Transverse colon (tissue), 4 donors: ENCODE measurements at regions not wholly inside any gene's neighbourhood (a gene's known extent, or its start where the extent isn't known, plus 50 kb on each side); places are given as distances from the start of the nearest gene placed in this dataset.

Source experiments
- EP300 ChIP-seq: sonication (generic); formaldehyde crosslinking; IDR thresholded peaks from one replicate; pipeline ENCODE4 v1.6.1; 2017; ENCODE audit warnings: antibody characterized with exemption, low read depth
- POLR2A ChIP-seq: fragments of 450-650 bp; IDR thresholded peaks from one replicate; pipeline ENCODE4 v1.6.1; 2016; ENCODE audit warnings: antibody characterized with exemption, mild to moderate bottlenecking, moderate library complexity
- POLR2AphosphoS5 ChIP-seq, 3 donors: sonication (generic); formaldehyde crosslinking; IDR thresholded peaks; one replicate each; pipeline ENCODE4 v1.6.1; 2016; ENCODE audit warnings: antibody characterized with exemption in 3 of 3
- TF ChIP-seq, protein P1 (sequence below), 5 experiments: fragments of 200-600 bp in 3 of 5; fragments of 450-650 bp in 2 of 5; sonication (generic) in 3 of 5; IDR thresholded peaks; 1 replicate in 2 of 5; 2 replicates in 3 of 5; pipeline ENCODE4 v1.5.1; 2016 to 2017; ENCODE audit warnings: antibody characterized with exemption in 5 of 5, inconsistent platforms in 3 of 5, mild to moderate bottlenecking in 2 of 5, moderate library complexity in 1 of 5

DNA sequence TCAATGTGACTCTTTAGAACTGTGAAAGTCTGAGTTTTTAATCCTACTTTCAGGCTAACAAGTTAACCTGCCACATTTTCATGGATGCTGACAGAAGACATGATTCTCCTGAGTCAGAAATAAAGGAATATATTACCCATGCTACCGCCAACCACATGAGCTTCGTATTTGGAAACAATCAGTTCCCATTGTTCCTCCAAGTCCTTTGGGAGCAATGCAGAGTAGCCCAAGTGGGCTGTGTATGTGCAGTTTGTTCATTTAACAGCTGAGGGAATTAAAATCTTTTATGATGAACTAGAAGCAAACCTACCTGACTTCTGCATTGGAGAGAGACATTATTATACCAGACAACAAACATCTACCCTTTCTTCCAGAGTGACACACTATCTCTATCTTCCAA is 169.3 kb upstream of the BET1 start:
- TF ChIP-seq, protein P1, sequence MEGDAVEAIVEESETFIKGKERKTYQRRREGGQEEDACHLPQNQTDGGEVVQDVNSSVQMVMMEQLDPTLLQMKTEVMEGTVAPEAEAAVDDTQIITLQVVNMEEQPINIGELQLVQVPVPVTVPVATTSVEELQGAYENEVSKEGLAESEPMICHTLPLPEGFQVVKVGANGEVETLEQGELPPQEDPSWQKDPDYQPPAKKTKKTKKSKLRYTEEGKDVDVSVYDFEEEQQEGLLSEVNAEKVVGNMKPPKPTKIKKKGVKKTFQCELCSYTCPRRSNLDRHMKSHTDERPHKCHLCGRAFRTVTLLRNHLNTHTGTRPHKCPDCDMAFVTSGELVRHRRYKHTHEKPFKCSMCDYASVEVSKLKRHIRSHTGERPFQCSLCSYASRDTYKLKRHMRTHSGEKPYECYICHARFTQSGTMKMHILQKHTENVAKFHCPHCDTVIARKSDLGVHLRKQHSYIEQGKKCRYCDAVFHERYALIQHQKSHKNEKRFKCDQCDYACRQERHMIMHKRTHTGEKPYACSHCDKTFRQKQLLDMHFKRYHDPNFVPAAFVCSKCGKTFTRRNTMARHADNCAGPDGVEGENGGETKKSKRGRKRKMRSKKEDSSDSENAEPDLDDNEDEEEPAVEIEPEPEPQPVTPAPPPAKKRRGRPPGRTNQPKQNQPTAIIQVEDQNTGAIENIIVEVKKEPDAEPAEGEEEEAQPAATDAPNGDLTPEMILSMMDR (IDR thresholded peaks at IDR 0.05): no peak
- TF ChIP-seq POLR2A: no peak
- TF ChIP-seq EP300: no peak
- TF ChIP-seq POLR2AphosphoS5 (IDR thresholded peaks at IDR 0.05): no peak
